ENCODE measurements at regions not wholly inside any gene's neighbourhood (a gene's known extent, or its start where the extent isn't known, plus 50 kb on each side); places are given as distances from the start of the nearest gene placed in this dataset.

- DNase-seq (ENCODE audit: low read depth) = no peak
- no peak overlapping the region for H3K4me3 ChIP-seq (ENCODE audit: low read depth, low read length)
Measured at GRCh38 chr12:66944365-66944764, 265.5 kb upstream of the GRIP1 start.

- DNase-seq (ENCODE audit: low read depth) = no peak
- no peak overlapping the region for H3K4me3 ChIP-seq (ENCODE audit: low read depth, low read length)
Measured at GRCh38 chr12:66945189-66945817, 266.4 kb upstream of the GRIP1 start.

GRCh38 chr12:66947119-66947518 is 268.2 kb upstream of the GRIP1 start:
- H3K4me3 ChIP-seq (ENCODE audit: low read depth, low read length) = no peak overlapping the region
- DNase-seq (ENCODE audit: low read depth) = no peak

GRCh38 chr12:66952668-66953067 is 273.8 kb upstream of the GRIP1 start:
- H3K4me3 ChIP-seq (ENCODE audit: low read depth, low read length) = no peak overlapping the region
- DNase-seq (ENCODE audit: low read depth) = no peak

DNA sequence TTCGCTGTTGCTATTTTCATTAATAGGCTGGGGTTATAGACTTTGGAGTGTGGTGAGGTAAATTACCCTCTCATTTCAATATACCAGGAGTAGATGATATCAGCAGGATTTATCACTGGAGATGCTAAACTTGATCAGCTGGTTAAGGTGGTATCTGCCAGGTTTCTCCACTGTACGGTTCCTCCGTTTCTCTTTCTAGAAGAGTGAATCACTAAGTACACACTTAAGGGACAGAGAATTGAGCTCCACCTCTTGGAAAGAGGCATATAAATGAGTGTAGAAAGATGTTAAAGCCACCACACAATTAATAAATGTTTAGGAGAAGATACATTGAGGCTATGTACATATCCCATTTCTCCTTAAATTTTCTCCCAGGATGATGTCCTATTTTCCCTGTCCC is 277.4 kb upstream of the GRIP1 start:
- H3K4me3 ChIP-seq (ENCODE audit: low read depth, low read length) = no peak overlapping the region
- no peak for DNase-seq (ENCODE audit: low read depth)

DNA sequence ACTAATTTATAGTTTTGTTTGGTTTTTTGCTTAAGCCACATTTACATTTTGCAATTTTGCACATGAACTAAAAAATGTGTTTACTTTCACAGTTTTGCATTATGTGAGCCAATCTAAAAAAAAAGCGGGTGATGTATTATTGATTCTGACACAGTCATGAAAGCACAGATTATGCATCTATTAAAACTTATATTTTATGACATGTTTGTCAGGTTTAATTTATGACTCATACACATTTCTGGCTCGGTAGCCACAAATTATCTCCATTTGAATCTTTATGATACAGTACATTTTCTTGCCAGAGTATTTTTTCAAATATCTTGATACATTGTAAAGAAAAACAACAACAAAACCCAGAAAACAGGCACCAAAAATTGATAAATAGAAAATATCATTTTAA is 280.4 kb upstream of the GRIP1 start:
- DNase-seq (ENCODE audit: low read depth) = no peak

GRCh38 chr12:66960006-66960405 is 281.1 kb upstream of the GRIP1 start:
- no peak overlapping the region for H3K4me3 ChIP-seq (ENCODE audit: low read depth, low read length)
- no peak for DNase-seq (ENCODE audit: low read depth)

More for the DNA sequence above, 280.4 kb upstream of the GRIP1 start:
- H3K4me3 ChIP-seq (ENCODE audit: low read depth, low read length) = no peak overlapping the region

DNA sequence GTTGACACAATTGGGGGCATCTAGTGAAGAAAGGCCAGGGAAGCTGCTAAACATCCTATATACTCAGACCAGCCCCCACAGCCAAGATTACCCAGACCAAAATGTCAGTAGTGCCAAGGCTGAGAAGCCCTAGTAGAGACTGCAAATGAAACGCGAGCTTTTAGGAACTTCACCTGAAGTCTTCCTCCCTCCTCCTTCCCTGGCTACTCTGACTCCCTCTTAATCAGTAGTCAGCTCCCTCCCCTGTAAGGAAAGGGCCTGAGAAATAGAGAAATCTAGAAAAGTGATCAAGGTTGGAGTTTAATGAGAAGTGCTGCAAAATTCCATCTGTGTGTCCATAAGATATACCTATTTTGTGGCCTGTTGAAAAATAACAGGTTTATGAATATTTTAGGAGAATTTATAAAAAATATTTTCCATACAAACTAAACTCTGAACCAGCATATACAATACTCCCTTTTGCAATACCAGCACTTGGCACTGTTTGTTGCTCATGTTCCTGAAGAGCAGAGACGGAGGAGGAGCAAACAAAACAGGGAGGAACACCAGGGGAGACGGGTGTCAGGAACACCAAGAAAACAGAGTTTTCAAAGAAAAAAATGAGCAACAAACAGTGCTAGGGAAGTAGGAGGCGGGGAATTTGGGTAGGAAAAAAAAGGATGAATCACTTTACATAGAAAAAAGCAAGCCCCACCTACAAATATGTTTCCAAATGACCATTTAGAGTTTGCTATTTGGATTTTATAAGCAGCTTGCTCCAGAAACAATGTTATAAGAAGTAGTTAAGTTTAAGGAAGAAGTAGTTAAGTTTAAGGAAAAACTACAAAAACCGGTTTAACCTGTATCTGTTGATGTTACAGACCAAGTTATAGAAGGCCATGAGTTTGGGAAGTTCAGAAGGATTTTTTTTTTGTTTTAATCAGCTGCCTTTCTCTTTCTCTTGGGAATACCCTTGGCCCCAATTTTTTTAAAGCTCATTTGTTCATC is 282.1 kb upstream of the GRIP1 start:
- no peak overlapping the region for H3K4me3 ChIP-seq (ENCODE audit: low read depth, low read length)
- DNase-seq (ENCODE audit: low read depth) = no peak

DNA sequence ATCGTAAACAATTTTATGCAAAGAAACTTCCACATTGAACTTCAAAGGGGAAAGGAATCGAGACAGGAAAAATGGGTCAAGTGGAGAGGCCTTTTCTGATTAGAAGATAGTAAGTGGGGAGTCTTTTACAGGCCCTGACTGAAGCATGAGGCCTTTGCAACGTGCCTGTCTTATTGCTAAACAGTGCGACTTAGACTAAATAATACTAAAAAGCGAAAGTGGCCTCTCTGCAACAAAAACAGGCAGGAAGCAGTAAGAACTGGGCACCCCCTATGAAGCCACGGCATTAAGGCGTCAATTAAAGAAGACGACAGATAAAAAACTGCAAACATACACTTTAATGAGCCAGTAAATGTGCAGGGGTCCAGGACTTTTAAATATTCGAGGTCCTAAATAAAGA is 283.4 kb upstream of the GRIP1 start:
- no peak overlapping the region for H3K4me3 ChIP-seq (ENCODE audit: low read depth, low read length)
- no peak for DNase-seq (ENCODE audit: low read depth)

DNA sequence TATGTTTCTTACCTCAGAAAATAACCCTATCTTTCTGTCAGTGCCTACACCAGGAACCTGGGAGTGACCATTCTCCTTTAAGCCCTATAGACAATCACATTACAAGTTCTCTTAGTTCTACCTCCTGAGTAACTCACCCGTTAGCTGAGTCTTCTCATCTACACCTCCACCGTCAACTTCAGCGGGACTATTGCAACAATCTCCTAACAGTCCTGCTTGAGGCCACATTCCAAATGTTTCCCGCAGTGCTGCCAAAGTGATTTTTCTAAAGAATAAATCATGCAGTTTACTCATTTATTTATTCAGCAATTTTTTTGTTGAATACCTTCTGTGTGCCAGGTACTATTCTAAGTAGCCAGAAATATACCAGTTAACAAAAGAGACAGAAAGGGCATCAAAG is 285.0 kb upstream of the GRIP1 start:
- no peak overlapping the region for H3K4me3 ChIP-seq (ENCODE audit: low read depth, low read length)
- no peak for DNase-seq (ENCODE audit: low read depth)

GRCh38 chr12:66964629-66965028 is 285.8 kb upstream of the GRIP1 start:
- no peak overlapping the region for H3K4me3 ChIP-seq (ENCODE audit: low read depth, low read length)
- DNase-seq (ENCODE audit: low read depth) = no peak

- no peak overlapping the region for H3K4me3 ChIP-seq (ENCODE audit: low read depth, low read length)
- no peak for DNase-seq (ENCODE audit: low read depth)
Measured at GRCh38 chr12:66965621-66966020, 286.7 kb upstream of the GRIP1 start.

- DNase-seq (ENCODE audit: low read depth) = no peak
- H3K4me3 ChIP-seq (ENCODE audit: low read depth, low read length) = no peak overlapping the region
Measured at GRCh38 chr12:66971816-66972215, 292.9 kb upstream of the GRIP1 start.

- DNase-seq (ENCODE audit: low read depth) = no peak
- no peak overlapping the region for H3K4me3 ChIP-seq (ENCODE audit: low read depth, low read length)
Measured at GRCh38 chr12:66976526-66976925, 292.6 kb upstream of the CAND1 start.

DNA sequence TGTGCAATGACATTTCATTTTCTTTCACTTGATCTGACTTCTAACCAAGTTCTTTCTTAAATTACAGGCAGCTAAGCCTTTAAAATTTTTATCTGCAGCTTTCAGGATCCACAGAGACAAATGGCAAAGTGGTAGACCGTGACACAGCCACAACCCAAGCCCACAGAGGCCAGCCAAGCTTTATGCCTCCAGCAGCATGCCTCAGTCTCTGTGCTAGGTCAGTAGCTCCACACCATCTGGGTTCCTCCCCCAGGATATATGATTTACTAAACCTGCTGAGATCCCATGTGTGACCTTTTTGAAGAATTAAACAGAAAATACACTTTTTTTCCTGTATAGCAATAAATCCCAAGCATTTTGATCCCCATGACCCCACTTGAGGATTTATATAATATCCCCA is 290.4 kb upstream of the CAND1 start:
- DNase-seq (ENCODE audit: low read depth) = no peak
- H3K4me3 ChIP-seq (ENCODE audit: low read depth, low read length) = no peak overlapping the region

DNA sequence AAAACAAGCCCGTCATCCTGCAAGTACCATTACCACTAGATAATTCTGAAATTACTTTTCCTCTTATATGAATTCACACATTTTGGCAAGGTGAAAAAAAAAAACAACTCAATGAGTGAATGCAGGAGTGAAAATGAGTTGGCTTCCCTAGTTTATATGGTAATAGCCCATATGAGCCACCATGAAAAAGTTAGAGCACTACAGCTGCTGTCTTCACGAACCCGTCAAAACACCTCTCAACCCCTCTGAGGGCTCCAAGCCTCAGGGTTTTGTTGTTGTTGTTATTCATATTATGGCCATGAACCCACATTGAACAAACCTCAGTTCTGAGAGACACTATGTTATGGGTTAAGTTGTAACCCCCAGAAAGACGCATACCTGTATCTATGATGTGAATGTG is 289.9 kb upstream of the CAND1 start:
- no peak for DNase-seq (ENCODE audit: low read depth)
- no peak overlapping the region for H3K4me3 ChIP-seq (ENCODE audit: low read depth, low read length)

DNA sequence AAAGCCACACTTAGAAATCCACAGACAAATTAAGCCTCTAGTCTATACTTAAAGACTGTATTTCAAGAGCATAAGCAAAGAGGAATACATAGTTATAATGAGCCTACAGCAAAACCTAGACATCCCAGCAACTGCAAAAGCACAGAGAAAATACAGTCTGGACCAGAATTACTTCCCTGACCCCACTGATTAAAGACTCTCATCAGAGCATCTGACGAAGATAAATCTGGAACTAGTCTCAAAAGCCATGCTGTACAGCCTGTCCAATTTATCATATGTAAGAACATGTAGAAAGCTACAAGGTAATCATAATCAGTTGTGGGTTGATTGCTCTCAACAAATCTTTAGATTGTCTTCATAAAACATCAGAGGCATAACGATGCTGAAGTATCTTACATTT is 285.1 kb upstream of the CAND1 start:
- no peak overlapping the region for H3K4me3 ChIP-seq (ENCODE audit: low read depth, low read length)
- DNase-seq (ENCODE audit: low read depth) = no peak

- H3K4me3 ChIP-seq (ENCODE audit: low read depth, low read length) = no peak overlapping the region
- no peak for DNase-seq (ENCODE audit: low read depth)
Measured at GRCh38 chr12:66984962-66985361, 284.2 kb upstream of the CAND1 start.

DNA sequence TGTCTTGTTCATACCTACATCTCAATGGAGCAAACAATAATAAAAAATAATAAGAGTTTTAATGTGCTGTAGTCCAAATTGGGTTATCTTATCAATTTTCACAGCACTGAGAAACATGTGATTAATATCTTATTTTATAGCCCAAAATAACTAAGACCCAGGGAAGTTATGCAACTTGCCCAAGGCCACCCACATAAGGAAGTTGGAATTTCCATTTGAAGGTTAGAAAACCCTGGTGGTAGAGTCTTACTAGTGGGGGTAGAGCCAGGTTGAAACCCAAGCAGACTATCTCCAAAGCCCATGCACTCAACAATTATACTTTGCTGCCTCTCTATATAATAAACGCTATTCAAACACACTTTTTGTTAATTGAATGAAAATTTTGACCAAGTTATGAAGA is 270.0 kb upstream of the CAND1 start:
- no peak overlapping the region for H3K4me3 ChIP-seq (ENCODE audit: low read depth, low read length)
- no peak for DNase-seq (ENCODE audit: low read depth)

GRCh38 chr12:67001251-67001650 is 267.9 kb upstream of the CAND1 start:
- H3K4me3 ChIP-seq (ENCODE audit: low read depth, low read length) = no peak overlapping the region
- no peak for DNase-seq (ENCODE audit: low read depth)

DNA sequence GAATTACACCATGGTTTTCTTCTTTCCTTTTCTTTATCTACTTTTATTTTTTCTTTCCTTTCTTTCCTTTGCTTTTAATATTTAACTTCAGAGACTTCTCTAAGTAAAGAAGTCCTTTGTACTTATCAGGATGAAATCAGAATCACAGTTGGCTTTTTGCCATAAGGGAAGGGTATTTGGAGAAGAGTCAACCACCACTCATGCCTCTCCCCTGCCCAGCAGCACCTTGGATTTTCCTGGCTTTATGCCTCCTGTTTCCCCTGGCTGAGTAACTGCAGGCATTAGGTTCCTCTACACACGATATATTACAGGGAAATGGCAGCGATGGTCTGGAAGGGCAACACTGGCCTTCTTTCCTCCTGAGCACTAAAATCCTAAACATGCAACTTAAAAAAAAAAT is 266.4 kb upstream of the CAND1 start:
- DNase-seq (ENCODE audit: low read depth) = no peak
- no peak overlapping the region for H3K4me3 ChIP-seq (ENCODE audit: low read depth, low read length)
